DOHH2 (cell line): ENCODE measurements at regions not wholly inside any gene's neighbourhood (a gene's known extent, or its start where the extent isn't known, plus 50 kb on each side); places are given as distances from the start of the nearest gene placed in this dataset.
"Not testable (repeated sequence)": the region's sequence is repeated elsewhere in the genome, so short reads cannot be mapped to it uniquely, and the experiment has no call there.

Source experiments
- H3F3A ChIP-seq: fragments of 200-600 bp; sonication (generic), shearing (Covaris generic); 2 replicates; pipeline ENCODE4 v1.6.0; 2016; ENCODE audit warnings: antibody characterized with exemption, mild to moderate bottlenecking; ENCODE audit not compliant: control insufficient read depth, insufficient read depth
- H3K27ac ChIP-seq: fragments of 200-600 bp; sonication (generic); 2 replicates; pipeline ENCODE4 v1.5.1; 2014; ENCODE audit warnings: low read depth, mild to moderate bottlenecking, low read length, moderate library complexity
- H3K27me3 ChIP-seq: fragments of 200-600 bp; sonication (generic); 2 replicates; pipeline ENCODE4 v1.6.1; 2014; ENCODE audit warnings: mild to moderate bottlenecking, low read length, mixed read lengths; ENCODE audit not compliant: control insufficient read depth
- H3K36me3 ChIP-seq: fragments of 200-600 bp; sonication (generic); 2 replicates; pipeline ENCODE4 v1.6.1; 2014; ENCODE audit warnings: mild to moderate bottlenecking, low read length, moderate library complexity, mixed read lengths; ENCODE audit not compliant: control insufficient read depth
- H3K4me1 ChIP-seq: fragments of 200-600 bp; sonication (generic); 2 replicates; pipeline ENCODE4 v1.6.1; 2014; ENCODE audit warnings: mild to moderate bottlenecking, low read length, mixed read lengths; ENCODE audit not compliant: control insufficient read depth
- H3K4me2 ChIP-seq: fragments of 200-600 bp; sonication (generic); 2 replicates; pipeline ENCODE4 v1.6.0; 2014; ENCODE audit warnings: mild to moderate bottlenecking, low read length, moderate library complexity
- H3K4me3 ChIP-seq: fragments of 200-600 bp; sonication (generic); 2 replicates; pipeline ENCODE4 v1.5.1; 2014; ENCODE audit warnings: mild to moderate bottlenecking, low read length, mixed read lengths
- H3K79me2 ChIP-seq: fragments of 200-600 bp; sonication (generic); 2 replicates; pipeline ENCODE4 v1.6.1; 2014; ENCODE audit warnings: mild to moderate bottlenecking, low read length, mixed read lengths; ENCODE audit not compliant: control insufficient read depth
- H3K9me2 ChIP-seq: fragments of 200-600 bp; sonication (generic); replicated peaks from 2 replicates; pipeline ENCODE4 v1.6.1; 2014; ENCODE audit warnings: mild to moderate bottlenecking, low read length, mixed read lengths; ENCODE audit not compliant: control insufficient read depth
- H3K9me3 ChIP-seq: fragments of 200-600 bp; sonication (generic); 2 replicates; pipeline ENCODE4 v1.6.1; 2014; ENCODE audit warnings: antibody characterized with exemption, low read length, mixed read lengths; ENCODE audit not compliant: control insufficient read depth, insufficient read depth
- H4K20me1 ChIP-seq: fragments of 200-600 bp; sonication (generic); 2 replicates; pipeline ENCODE4 v1.6.0; 2014; ENCODE audit warnings: low read depth, mild to moderate bottlenecking, antibody characterized with exemption, low read length, moderate library complexity; ENCODE audit not compliant: control insufficient read depth, insufficient read depth
- EZH2phosphoT487 ChIP-seq: fragments of 200-600 bp; sonication (generic); IDR thresholded peaks from 2 replicates; pipeline ENCODE4 v1.6.1; 2017; ENCODE audit warnings: borderline replicate concordance, mild to moderate bottlenecking, antibody characterized with exemption, low read length, moderate library complexity, mixed read lengths
- TF ChIP-seq, protein P1 (sequence below): fragments of 200-600 bp; sonication (generic); IDR thresholded peaks from one replicate; pipeline ENCODE4 v1.5.1; 2014; ENCODE audit warnings: antibody characterized with exemption, mild to moderate bottlenecking, low read depth, low read length; ENCODE audit not compliant: poor library complexity, severe bottlenecking

DNA sequence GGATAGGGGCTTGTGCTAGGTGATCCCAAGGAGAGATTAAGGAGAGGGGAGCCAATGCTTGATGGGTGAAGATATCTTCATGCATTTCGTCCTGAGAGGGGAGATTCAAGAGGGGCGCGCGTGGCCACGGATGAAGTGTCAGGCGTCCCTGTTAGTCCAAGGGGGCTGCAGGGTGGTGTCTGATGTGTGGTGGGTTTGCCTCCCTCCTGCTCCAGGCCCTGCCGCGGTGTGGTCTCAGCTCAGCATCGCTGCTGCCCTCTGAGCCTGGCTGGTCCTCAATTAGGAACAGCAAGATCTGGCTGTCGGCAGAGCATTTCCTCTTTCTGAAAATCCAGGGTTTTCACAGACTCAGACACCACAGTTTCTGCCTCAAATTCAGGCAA, 318.0 kb downstream of the THBS2 start:
- H3K9me3 ChIP-seq = 0 out of 2 replicates have a peak, but pooled peaks cover 2% of the 10 kb centered on the region
- H3K4me3 ChIP-seq = no peak overlapping the region
- no peak overlapping the region for H3K27ac ChIP-seq
- H3K9me2 ChIP-seq = no peaks in the 10 kb centered on the region
- TF ChIP-seq, protein P1, sequence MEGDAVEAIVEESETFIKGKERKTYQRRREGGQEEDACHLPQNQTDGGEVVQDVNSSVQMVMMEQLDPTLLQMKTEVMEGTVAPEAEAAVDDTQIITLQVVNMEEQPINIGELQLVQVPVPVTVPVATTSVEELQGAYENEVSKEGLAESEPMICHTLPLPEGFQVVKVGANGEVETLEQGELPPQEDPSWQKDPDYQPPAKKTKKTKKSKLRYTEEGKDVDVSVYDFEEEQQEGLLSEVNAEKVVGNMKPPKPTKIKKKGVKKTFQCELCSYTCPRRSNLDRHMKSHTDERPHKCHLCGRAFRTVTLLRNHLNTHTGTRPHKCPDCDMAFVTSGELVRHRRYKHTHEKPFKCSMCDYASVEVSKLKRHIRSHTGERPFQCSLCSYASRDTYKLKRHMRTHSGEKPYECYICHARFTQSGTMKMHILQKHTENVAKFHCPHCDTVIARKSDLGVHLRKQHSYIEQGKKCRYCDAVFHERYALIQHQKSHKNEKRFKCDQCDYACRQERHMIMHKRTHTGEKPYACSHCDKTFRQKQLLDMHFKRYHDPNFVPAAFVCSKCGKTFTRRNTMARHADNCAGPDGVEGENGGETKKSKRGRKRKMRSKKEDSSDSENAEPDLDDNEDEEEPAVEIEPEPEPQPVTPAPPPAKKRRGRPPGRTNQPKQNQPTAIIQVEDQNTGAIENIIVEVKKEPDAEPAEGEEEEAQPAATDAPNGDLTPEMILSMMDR = no peak
- no peak for TF ChIP-seq EZH2phosphoT487
- H3K36me3 ChIP-seq = no peaks in the 10 kb centered on the region
- H3K4me2 ChIP-seq = no peak overlapping the region
- no peaks in the 10 kb centered on the region for H3K4me1 ChIP-seq
- no peaks in the 10 kb centered on the region for H3K79me2 ChIP-seq
- no peaks in the 10 kb centered on the region for H4K20me1 ChIP-seq
- H3K27me3 ChIP-seq = no peaks in the 10 kb centered on the region
- H3F3A ChIP-seq = no peaks in the 10 kb centered on the region

GRCh38 chr6:168934660-168935627, 318.7 kb downstream of the THBS2 start:
- H3K9me2 ChIP-seq = no peaks in the 10 kb centered on the region
- TF ChIP-seq, protein P1 = no peak
- no peak for TF ChIP-seq EZH2phosphoT487
- no peaks in the 10 kb centered on the region for H3F3A ChIP-seq
- H3K4me2 ChIP-seq = no peak overlapping the region
- H3K27ac ChIP-seq = no peak overlapping the region
- no peak overlapping the region for H3K4me3 ChIP-seq
- H3K36me3 ChIP-seq = no peaks in the 10 kb centered on the region
- H3K27me3 ChIP-seq = no peaks in the 10 kb centered on the region
- H3K9me3 ChIP-seq = 0 out of 2 replicates have a peak, but pooled peaks cover 2% of the 10 kb centered on the region
- no peaks in the 10 kb centered on the region for H4K20me1 ChIP-seq
- no peaks in the 10 kb centered on the region for H3K79me2 ChIP-seq
- H3K4me1 ChIP-seq = no peaks in the 10 kb centered on the region

DNA sequence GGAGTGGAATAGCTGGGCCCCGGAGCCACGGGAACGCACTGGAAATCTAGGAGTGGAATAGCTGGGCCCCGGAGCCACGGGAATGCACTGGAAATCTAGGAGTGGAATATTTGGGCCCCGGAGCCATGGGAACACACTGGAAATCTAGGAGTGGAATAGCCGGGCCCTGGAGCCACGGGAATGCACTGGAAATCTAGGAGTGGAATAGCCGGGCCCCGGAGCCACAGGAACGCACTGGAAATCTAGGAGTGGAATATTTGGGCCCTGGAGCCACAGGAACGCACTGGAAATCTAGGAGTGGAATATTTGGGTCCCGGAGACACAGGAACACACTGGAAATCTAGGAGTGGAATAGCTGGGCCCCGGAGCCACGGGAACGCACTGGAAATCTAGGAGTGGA, 321.5 kb downstream of the THBS2 start:
- not testable (repeated sequence) for H3F3A ChIP-seq, H3K4me3 ChIP-seq, H3K4me2 ChIP-seq, H3K4me1 ChIP-seq, H3K27me3 ChIP-seq, H3K9me2 ChIP-seq, H3K27ac ChIP-seq, H3K79me2 ChIP-seq, H3K9me3 ChIP-seq, H4K20me1 ChIP-seq, H3K36me3 ChIP-seq

- not testable (repeated sequence) for H3K4me1 ChIP-seq, H3K9me3 ChIP-seq, H3K4me3 ChIP-seq, H3K4me2 ChIP-seq, H3F3A ChIP-seq, H4K20me1 ChIP-seq, H3K9me2 ChIP-seq, H3K27ac ChIP-seq, H3K79me2 ChIP-seq, H3K27me3 ChIP-seq, H3K36me3 ChIP-seq
Observed at GRCh38 chr6:168931072-168931471, 322.6 kb downstream of the THBS2 start.
